Activated gamma-delta T cell treated with Interleukin-2 at 50 U/mL for 16 hours (primary cell): ENCODE measurements at regions not wholly inside any gene's neighbourhood (a gene's known extent, or its start where the extent isn't known, plus 50 kb on each side); places are given as distances from the start of the nearest gene placed in this dataset.

Source experiments
- DNase-seq: peaks from one replicate; pipeline ENCODE4 v3.0.0-alpha.2; 2020

GRCh38 chr6:140138311-140139010, 764.0 kb upstream of the CITED2 start:
- no peak for DNase-seq

- DNase-seq, result no peak
Measured at GRCh38 chr6:140134224-140134623, 759.8 kb upstream of the CITED2 start.

- DNase-seq, result no peak
Measured at GRCh38 chr6:140130074-140130473, 755.6 kb upstream of the CITED2 start.

GRCh38 chr6:140124498-140124897, 750.0 kb upstream of the CITED2 start:
- DNase-seq, result no peak

- DNase-seq, result no peak
Measured at GRCh38 chr6:140108167-140108566, 733.7 kb upstream of the CITED2 start.

- no peak for DNase-seq
Measured at GRCh38 chr6:140107216-140107615, 732.8 kb upstream of the CITED2 start.

- DNase-seq, result no peak
Measured at GRCh38 chr6:140105857-140106256, 731.4 kb upstream of the CITED2 start.

GRCh38 chr6:140105241-140105640, 730.8 kb upstream of the CITED2 start:
- no peak for DNase-seq

GRCh38 chr6:140101818-140102217, 727.4 kb upstream of the CITED2 start:
- DNase-seq, result no peak

GRCh38 chr6:140101367-140101766, 726.9 kb upstream of the CITED2 start:
- no peak for DNase-seq

GRCh38 chr6:140095532-140095931, 721.1 kb upstream of the CITED2 start:
- no peak for DNase-seq

- no peak for DNase-seq
Measured at GRCh38 chr6:140091895-140092294, 717.4 kb upstream of the CITED2 start.

- DNase-seq, result no peak
Measured at GRCh38 chr6:140090871-140091270, 716.4 kb upstream of the CITED2 start.

- no peak for DNase-seq
Measured at GRCh38 chr6:140083375-140083774, 708.9 kb upstream of the CITED2 start.

- DNase-seq, result no peak
Measured at GRCh38 chr6:140082867-140083297, 708.4 kb upstream of the CITED2 start.

- DNase-seq, result no peak
Measured at GRCh38 chr6:140079328-140079727, 704.9 kb upstream of the CITED2 start.

- no peak for DNase-seq
Measured at GRCh38 chr6:140078561-140079125, 704.2 kb upstream of the CITED2 start.

- no peak for DNase-seq
Measured at GRCh38 chr6:140077827-140078560, 703.5 kb upstream of the CITED2 start.

- no peak for DNase-seq
Measured at GRCh38 chr6:140076105-140076504, 701.7 kb upstream of the CITED2 start.

- no peak for DNase-seq
Measured at GRCh38 chr6:140073456-140073855, 699.0 kb upstream of the CITED2 start.

GRCh38 chr6:140071601-140072062, 697.2 kb upstream of the CITED2 start:
- DNase-seq, result no peak

- no peak for DNase-seq
Measured at GRCh38 chr6:140070846-140071473, 696.5 kb upstream of the CITED2 start.

GRCh38 chr6:140069576-140069975, 695.1 kb upstream of the CITED2 start:
- DNase-seq, result no peak

GRCh38 chr6:140068801-140069200, 694.4 kb upstream of the CITED2 start:
- no peak for DNase-seq
